HL-60/S4 (cell line): ENCODE measurements at regions not wholly inside any gene's neighbourhood (a gene's known extent, or its start where the extent isn't known, plus 50 kb on each side); places are given as distances from the start of the nearest gene placed in this dataset.
"Not testable (repeated sequence)": the region's sequence is repeated elsewhere in the genome, so short reads cannot be mapped to it uniquely, and the experiment has no call there.

ENCODE experiments used
- in situ Hi-C: fragments of 300-500 bp; cut with MboI; formaldehyde crosslinking; loops from 2 replicates; pipeline ENCODE4 v1.14.3; 2022; ENCODE audit warnings: low sequenced_read_pairs

- in situ Hi-C loops = loop anchor here (10.0 to 25.0 kb wide), 3 partner anchors 84 to 521 kb away; partner anchors contain the start of genes ADRB2 and AFAP1L1
These were observed 85.3 kb upstream of the ADRB2 start for GRCh38 chr5:148740966-148741742.

- in situ Hi-C loops = loop anchor here (10.0 to 25.0 kb wide), 3 partner anchors 83 to 521 kb away; partner anchors contain the start of genes ADRB2 and AFAP1L1
These were observed 84.6 kb upstream of the ADRB2 start for GRCh38 chr5:148741766-148742165.

GRCh38 chr5:148744380-148744779 is 82.0 kb upstream of the ADRB2 start:
- in situ Hi-C loops = loop anchor here (10.0 to 25.0 kb wide), 3 partner anchors 80 to 518 kb away; partner anchors contain the start of genes ADRB2 and AFAP1L1

- in situ Hi-C loops = loop anchor here (10.0 to 25.0 kb wide), 3 partner anchors 78 to 515 kb away; partner anchors contain the start of genes ADRB2 and AFAP1L1
These were observed 79.4 kb upstream of the ADRB2 start for GRCh38 chr5:148746826-148747535.

- in situ Hi-C loops = loop anchor here (10.0 to 25.0 kb wide), 3 partner anchors 77 to 515 kb away; partner anchors contain the start of genes ADRB2 and AFAP1L1
These were observed 78.9 kb upstream of the ADRB2 start for GRCh38 chr5:148747536-148747906.

GRCh38 chr5:148748702-148749392 is 77.6 kb upstream of the ADRB2 start:
- in situ Hi-C loops = loop anchor here (10.0 to 25.0 kb wide), 3 partner anchors 76 to 513 kb away; partner anchors contain the start of genes ADRB2 and AFAP1L1

GRCh38 chr5:148750614-148751013 is 75.8 kb upstream of the ADRB2 start:
- in situ Hi-C loops = no loop called here

GRCh38 chr5:148751025-148751424 is 75.4 kb upstream of the ADRB2 start:
- in situ Hi-C loops = no loop called here

- in situ Hi-C loops = not testable (repeated sequence)
These were observed 74.0 kb upstream of the ADRB2 start for GRCh38 chr5:148752375-148752774.

GRCh38 chr5:148759101-148759500 is 67.3 kb upstream of the ADRB2 start:
- in situ Hi-C loops = no loop called here

GRCh38 chr5:148760945-148761638 is 65.3 kb upstream of the ADRB2 start:
- in situ Hi-C loops = no loop called here

GRCh38 chr5:148763996-148764395 is 62.4 kb upstream of the ADRB2 start:
- in situ Hi-C loops = no loop called here

GRCh38 chr5:148765061-148765460 is 61.4 kb upstream of the ADRB2 start:
- in situ Hi-C loops = no loop called here

- in situ Hi-C loops = no loop called here
These were observed 57.5 kb upstream of the ADRB2 start for GRCh38 chr5:148768806-148769415.

- in situ Hi-C loops = no loop called here
These were observed 56.5 kb upstream of the ADRB2 start for GRCh38 chr5:148769941-148770340.

GRCh38 chr5:148774313-148774712 is 52.1 kb upstream of the ADRB2 start:
- in situ Hi-C loops = no loop called here

GRCh38 chr5:148776261-148776660 is 50.1 kb upstream of the ADRB2 start:
- in situ Hi-C loops = loop anchor here (25.0 kb wide), 1 partner anchor 761 kb away; no protein-coding TSS in a partner anchor
